HG02759 (cell line): ENCODE measurements at regions not wholly inside any gene's neighbourhood (a gene's known extent, or its start where the extent isn't known, plus 50 kb on each side); places are given as distances from the start of the nearest gene placed in this dataset.
"Not testable (repeated sequence)": the region's sequence is repeated elsewhere in the genome, so short reads cannot be mapped to it uniquely, and the experiment has no call there.

Source experiments
- ATAC-seq: cut with Tn5 transposase; IDR thresholded peaks from one replicate; pipeline ENCODE4 v1.9.1; 2021; ENCODE audit warnings: mild to moderate bottlenecking, moderate library complexity; ENCODE audit not compliant: unreplicated experiment

GRCh38 chr3:78235841-78236240 lies 1195.9 kb downstream of the ROBO2 start:
- ATAC-seq = no peak

- ATAC-seq = no peak
Measured at GRCh38 chr3:78238811-78239210, 1198.9 kb downstream of the ROBO2 start.

GRCh38 chr3:78242724-78243123 lies 1202.8 kb downstream of the ROBO2 start:
- ATAC-seq = no peak

GRCh38 chr3:78244136-78244535 lies 1204.2 kb downstream of the ROBO2 start:
- ATAC-seq = no peak

- ATAC-seq = no peak
Measured at GRCh38 chr3:78249294-78249693, 1209.4 kb downstream of the ROBO2 start.

GRCh38 chr3:78253860-78254259 lies 1214.0 kb downstream of the ROBO2 start:
- no peak for ATAC-seq

- no peak for ATAC-seq
Measured at GRCh38 chr3:78255403-78255802, 1215.5 kb downstream of the ROBO2 start.

- no peak for ATAC-seq
Measured at GRCh38 chr3:78256123-78256522, 1216.2 kb downstream of the ROBO2 start.

GRCh38 chr3:78257951-78258530 lies 1218.1 kb downstream of the ROBO2 start:
- no peak for ATAC-seq

GRCh38 chr3:78258798-78259197 lies 1218.9 kb downstream of the ROBO2 start:
- no peak for ATAC-seq

- no peak for ATAC-seq
Measured at GRCh38 chr3:78260388-78260787, 1220.5 kb downstream of the ROBO2 start.

- not testable (repeated sequence) for ATAC-seq
Measured at GRCh38 chr3:78266550-78266949, 1226.7 kb downstream of the ROBO2 start.

- ATAC-seq = no peak
Measured at GRCh38 chr3:78267235-78267634, 1227.3 kb downstream of the ROBO2 start.

- no peak for ATAC-seq
Measured at GRCh38 chr3:78268087-78268486, 1228.2 kb downstream of the ROBO2 start.

GRCh38 chr3:78268716-78269668 lies 1229.1 kb downstream of the ROBO2 start:
- no peak for ATAC-seq

- ATAC-seq = no peak
Measured at GRCh38 chr3:78273326-78273725, 1233.4 kb downstream of the ROBO2 start.

- ATAC-seq = no peak
Measured at GRCh38 chr3:78274475-78275065, 1234.7 kb downstream of the ROBO2 start.

- ATAC-seq = no peak
Measured at GRCh38 chr3:78275420-78275852, 1235.5 kb downstream of the ROBO2 start.

GRCh38 chr3:78277220-78277619 lies 1237.3 kb downstream of the ROBO2 start:
- ATAC-seq = peak; percentile 42

GRCh38 chr3:78277801-78278200 lies 1237.9 kb downstream of the ROBO2 start:
- ATAC-seq = peak; percentile 22

GRCh38 chr3:78279091-78279490 lies 1239.2 kb downstream of the ROBO2 start:
- ATAC-seq = no peak

- no peak for ATAC-seq
Measured at GRCh38 chr3:78281381-78281780, 1241.5 kb downstream of the ROBO2 start.
